Fibroblast of upper back skin (primary cell): ENCODE measurements at regions not wholly inside any gene's neighbourhood (a gene's known extent, or its start where the extent isn't known, plus 50 kb on each side); places are given as distances from the start of the nearest gene placed in this dataset.

Experiments
- DNase-seq: peaks from one replicate; pipeline ENCODE4 v3.0.0-alpha.2; 2013

- DNase-seq, result peak; percentile 97
Measured at GRCh38 chr6:139925894-139926641, 551.6 kb upstream of the CITED2 start.

- DNase-seq, result no peak
Measured at GRCh38 chr6:139923964-139924475, 549.6 kb upstream of the CITED2 start.

GRCh38 chr6:139922236-139922635 is 547.8 kb upstream of the CITED2 start:
- no peak for DNase-seq

GRCh38 chr6:139920776-139921100 is 546.3 kb upstream of the CITED2 start:
- DNase-seq, result no peak

- no peak for DNase-seq
Measured at GRCh38 chr6:139920027-139920775, 545.8 kb upstream of the CITED2 start.

GRCh38 chr6:139919107-139920026 is 544.9 kb upstream of the CITED2 start:
- no peak for DNase-seq

GRCh38 chr6:139917951-139918630 is 543.6 kb upstream of the CITED2 start:
- no peak for DNase-seq

- DNase-seq, result no peak
Measured at GRCh38 chr6:139914910-139915309, 540.5 kb upstream of the CITED2 start.

GRCh38 chr6:139912735-139913400 is 538.4 kb upstream of the CITED2 start:
- DNase-seq, result no peak

GRCh38 chr6:139909992-139910391 is 535.5 kb upstream of the CITED2 start:
- no peak for DNase-seq

- no peak for DNase-seq
Measured at GRCh38 chr6:139905404-139906052, 531.1 kb upstream of the CITED2 start.

GRCh38 chr6:139904568-139904967 is 530.1 kb upstream of the CITED2 start:
- no peak for DNase-seq

- peak; percentile 49 for DNase-seq
Measured at GRCh38 chr6:139904158-139904533, 529.7 kb upstream of the CITED2 start.

GRCh38 chr6:139903411-139904157 is 529.1 kb upstream of the CITED2 start:
- DNase-seq, result no peak

- DNase-seq, result no peak
Measured at GRCh38 chr6:139895205-139895793, 520.9 kb upstream of the CITED2 start.

GRCh38 chr6:139894271-139894670 is 519.8 kb upstream of the CITED2 start:
- no peak for DNase-seq

- DNase-seq, result peak; percentile 72
Measured at GRCh38 chr6:139891471-139891870, 517.0 kb upstream of the CITED2 start.

GRCh38 chr6:139888681-139889122 is 514.3 kb upstream of the CITED2 start:
- DNase-seq, result peak; percentile 67

- DNase-seq, result no peak
Measured at GRCh38 chr6:139887275-139887674, 512.8 kb upstream of the CITED2 start.

GRCh38 chr6:139886396-139886795 is 511.9 kb upstream of the CITED2 start:
- DNase-seq, result no peak
